HepG2 (cell line): ENCODE measurements at regions not wholly inside any gene's neighbourhood (a gene's known extent, or its start where the extent isn't known, plus 50 kb on each side); places are given as distances from the start of the nearest gene placed in this dataset.

Experiments used
- ATAC-seq: fragments of 200-7000 bp; cut with Tn5 transposase; 3 replicates; pipeline ENCODE4 v1.9.1; 2020; ENCODE audit warnings: mild to moderate bottlenecking, moderate library complexity
- BruUV-seq: library from RNA; stranded (reverse); fragments of 400-500 nt; replicated peaks from 2 replicates; lab custom pipeline; 2021; lab: Mats Ljungman, UMichigan
- CTCF ChIA-PET: fragments of 300-600 bp; formaldehyde crosslinking; extraction: SDS; loops from one replicate; lab custom pipeline; 2021; ENCODE audit warnings: low total read pairs, inconsistent platforms, low intra/inter-chr PET ratio; lab: Yijun Ruan, JAX
- POLR2A ChIA-PET: fragments of 350-600 bp; sonication (Branson Sonifier 250); formaldehyde crosslinking; loops from one replicate; lab custom pipeline; 2020; ENCODE audit warnings: antibody characterized with exemption, inconsistent platforms; lab: Yijun Ruan, JAX
- DNase-seq: peaks from one replicate; pipeline ENCODE4 v3.0.0-alpha.2; 2015; ENCODE audit warnings: low spot score
- FAIRE-seq: peaks from 3 replicates; lab custom pipeline; 2011; peaks lifted over from hg19 to GRCh38; lab: Jason Lieb, UNC
- H2AFZ ChIP-seq: one replicate; pipeline ENCODE4 v1.6.1; 2011; ENCODE audit warnings: low read length, inconsistent platforms
- H3K27ac ChIP-seq: fragments of 300-600 bp; 3 replicates; pipeline ENCODE4 v1.8.0; 2011; ENCODE audit warnings: mixed run types, mild to moderate bottlenecking, mixed read lengths, low read length, inconsistent platforms; ENCODE audit not compliant: insufficient read depth; ENCODE audit errors: extremely low read length
- H3K27me3 ChIP-seq, 2 experiments: fragments of 200-600 bp in 1 of 2; 2 replicates in 1 of 2; 3 replicates in 1 of 2; pipeline versions ENCODE4 v1.6.0 to v1.8.0; 2011; ENCODE audit warnings: low read length in 2 of 2, mild to moderate bottlenecking in 2 of 2, moderate library complexity in 2 of 2, inconsistent platforms in 1 of 2; ENCODE audit not compliant: insufficient read depth in 2 of 2, control insufficient read depth in 1 of 2
- H3K36me3 ChIP-seq, 2 experiments: fragments of 200-600 bp in 1 of 2; replicated peaks in 1 of 2; 2 replicates in 1 of 2; 3 replicates in 1 of 2; pipeline versions ENCODE4 v1.5.1 to v1.8.0; 2011; ENCODE audit warnings: low read length in 2 of 2, inconsistent platforms in 1 of 2; ENCODE audit not compliant: insufficient read depth in 2 of 2, control insufficient read depth in 1 of 2
- H3K4me1 ChIP-seq: 2 replicates; pipeline ENCODE4 v1.5.1; 2012; ENCODE audit warnings: low read length, inconsistent platforms; ENCODE audit not compliant: insufficient read depth
- H3K4me2 ChIP-seq: 2 replicates; pipeline ENCODE4 v1.6.0; 2011; ENCODE audit warnings: low read depth, low read length, inconsistent platforms
- H3K4me3 ChIP-seq, 3 experiments: fragments of 200-600 bp in 1 of 3; sonication (generic), shearing (Covaris generic) in 1 of 3; replicated peaks in 1 of 3; 2 replicates each; pipeline ENCODE4 v1.5.1; 2011 to 2016; ENCODE audit warnings: low read length in 3 of 3, inconsistent platforms in 2 of 3, low read depth in 2 of 3, mild to moderate bottlenecking in 2 of 3, control low read depth in 1 of 3, mixed read lengths in 1 of 3; ENCODE audit not compliant: insufficient read depth in 1 of 3
- H3K79me2 ChIP-seq: one replicate; pipeline ENCODE4 v1.6.1; 2011; ENCODE audit warnings: low read length, inconsistent platforms; ENCODE audit not compliant: insufficient read depth
- H3K9ac ChIP-seq: 2 replicates; pipeline ENCODE4 v1.6.0; 2011; ENCODE audit warnings: mild to moderate bottlenecking, low read depth, low read length, inconsistent platforms; ENCODE audit not compliant: insufficient read depth
- H3K9me3 ChIP-seq: 2 replicates; pipeline ENCODE4 v1.5.1; 2012; ENCODE audit warnings: mild to moderate bottlenecking, low read length
- H4K20me1 ChIP-seq: 2 replicates; pipeline ENCODE4 v1.6.0; 2011; ENCODE audit warnings: inconsistent platforms, mild to moderate bottlenecking, low read length, moderate library complexity; ENCODE audit not compliant: insufficient read depth
- CREBL2 ChIP-seq: sonication (generic); formaldehyde crosslinking; IDR thresholded peaks from 2 replicates; pipeline ENCODE4 v1.8.1; 2023; ENCODE audit warnings: missing genetic modification reagents, mild to moderate bottlenecking, borderline replicate concordance
- WGBS: methylation state at CpG from one replicate; pipeline ENCODE4 v1.1.6; 2017; ENCODE audit warnings: low lambda C conversion rate; 5-methylcytosine and 5-hydroxymethylcytosine counted together
- in situ Hi-C: cut with HindIII; loops from 2 replicates; pipeline ENCODE4 v1.10.0; 2017; ENCODE audit warnings: low pct_unique_long_range_greater_than_20kb; ENCODE audit not compliant: extremely low pct_ligation_motif_present
- intact Hi-C: fragments of 100-400 bp; cut with micrococcal nuclease; formaldehyde crosslinking; loops from one replicate; pipeline ENCODE4 v1.10.0; 2022; ENCODE audit not compliant: unreplicated experiment
- small RNA-seq, 3 experiments: library from RNA; depleted of rRNA; stranded (forward); fragments of <200 nt; gene quantifications; one replicate each; pipeline ENCODE3, GENCODE V24; 2012; ENCODE audit warnings: low read depth in 2 of 3, low replicate concordance in 1 of 3; ENCODE audit not compliant: insufficient read length in 3 of 3, insufficient read depth in 2 of 3

- H3K9ac ChIP-seq = no peak overlapping the region
- no peak for TF ChIP-seq CREBL2 (CRISPR knock-in tag)
- H3K9me3 ChIP-seq = no peaks in the 10 kb centered on the region
- intact Hi-C loops = no loop called here
- H3K27ac ChIP-seq = no peak overlapping the region
- no peak for DNase-seq
- no peak overlapping the region for H3K4me3 ChIP-seq
- ChIA-PET CTCF (no interaction called here), POLR2A (no interaction called here)
- no peaks in the 10 kb centered on the region for H3K4me1 ChIP-seq
- no peaks in the 10 kb centered on the region for H3K27me3 ChIP-seq
- WGBS = 89% methylated on average over 3 of the region's 3 CpGs
- no peak for ATAC-seq
- H3K79me2 ChIP-seq = no peaks in the 10 kb centered on the region
- H2AFZ ChIP-seq = no peak overlapping the region
- in situ Hi-C loops = no loop called here
- H3K4me2 ChIP-seq = no peak overlapping the region
- H3K36me3 ChIP-seq = peaks cover 4 to 39% of the 10 kb centered on the region in 2 experiments
- no TSS peak for BruUV-seq
- H4K20me1 ChIP-seq = no peaks in the 10 kb centered on the region
- FAIRE-seq = no peak
These were observed 51.5 kb upstream of the RPS13 start for GRCh38 chr11:17129003-17129402.

Small RNA genes in the stretch of these regions (small RNA-seq; reads per million reads assigned to genes)
- gene AC126389.1 = 0 reads per million in 3 experiments
